H9 (cell line): ENCODE measurements at regions not wholly inside any gene's neighbourhood (a gene's known extent, or its start where the extent isn't known, plus 50 kb on each side); places are given as distances from the start of the nearest gene placed in this dataset.
"Not testable (repeated sequence)": the region's sequence is repeated elsewhere in the genome, so short reads cannot be mapped to it uniquely, and the experiment has no call there.

Source experiments
- DNase-seq: peaks from one replicate; pipeline ENCODE4 v3.0.0-alpha.2; 2017
- H2AFZ ChIP-seq: one replicate; pipeline ENCODE4 v1.6.1; 2013; ENCODE audit warnings: mild to moderate bottlenecking, low read length, control low read depth, moderate library complexity
- H2AK5ac ChIP-seq: 2 replicates; pipeline ENCODE4 v1.6.1; 2013; ENCODE audit warnings: low read length, control low read depth, mixed read lengths; ENCODE audit not compliant: insufficient read length
- H2BK120ac ChIP-seq: one replicate; pipeline ENCODE4 v1.6.1; 2013; ENCODE audit warnings: low read depth, mild to moderate bottlenecking, low read length, control low read depth, inconsistent platforms; ENCODE audit not compliant: poor library complexity, severe bottlenecking
- H2BK12ac ChIP-seq: 2 replicates; pipeline ENCODE4 v1.6.1; 2013; ENCODE audit warnings: low read length, control low read depth, mixed read lengths, low read depth; ENCODE audit not compliant: insufficient read length
- H2BK15ac ChIP-seq: 2 replicates; pipeline ENCODE4 v1.6.1; 2013; ENCODE audit warnings: low read depth, low read length, control low read depth
- H2BK20ac ChIP-seq: one replicate; pipeline ENCODE4 v1.6.1; 2013; ENCODE audit warnings: low read depth, mild to moderate bottlenecking, low read length, control low read depth, inconsistent platforms; ENCODE audit not compliant: poor library complexity, severe bottlenecking
- H2BK5ac ChIP-seq: 2 replicates; pipeline ENCODE4 v1.6.1; 2013; ENCODE audit warnings: low read length, control low read depth, mixed read lengths; ENCODE audit not compliant: insufficient read length
- H3K14ac ChIP-seq: 2 replicates; pipeline ENCODE4 v1.6.1; 2013; ENCODE audit warnings: low read length, control low read depth; ENCODE audit not compliant: insufficient read depth
- H3K18ac ChIP-seq: 2 replicates; pipeline ENCODE4 v1.6.1; 2013; ENCODE audit warnings: low read depth, mild to moderate bottlenecking, mixed read lengths, low read length, control low read depth; ENCODE audit not compliant: insufficient read length
- H3K23ac ChIP-seq: 2 replicates; pipeline ENCODE4 v1.6.1; 2013; ENCODE audit warnings: low read length, control low read depth, mixed read lengths, low read depth; ENCODE audit not compliant: insufficient read length
- H3K23me2 ChIP-seq: 2 replicates; pipeline ENCODE4 v1.6.1; 2013; ENCODE audit warnings: low read depth, mild to moderate bottlenecking, mixed read lengths, low read length, control low read depth; ENCODE audit not compliant: insufficient read length, poor library complexity, severe bottlenecking
- H3K27ac ChIP-seq: 2 replicates; pipeline ENCODE4 v1.5.1; 2013; ENCODE audit warnings: low read length, control low read depth, mixed read lengths, low read depth; ENCODE audit not compliant: insufficient read length
- H3K27me3 ChIP-seq: 2 replicates; pipeline ENCODE4 v1.6.1; 2013; ENCODE audit warnings: low read length, control low read depth, inconsistent platforms; ENCODE audit not compliant: insufficient read depth
- H3K4ac ChIP-seq: 2 replicates; pipeline ENCODE4 v1.6.1; 2013; ENCODE audit warnings: low read depth, mild to moderate bottlenecking, control low read depth, inconsistent platforms, low read length, moderate library complexity
- H3K4me1 ChIP-seq: 2 replicates; pipeline ENCODE4 v1.6.1; 2013; ENCODE audit warnings: low read length, control low read depth, inconsistent platforms; ENCODE audit not compliant: insufficient read depth
- H3K4me2 ChIP-seq: 2 replicates; pipeline ENCODE4 v1.6.1; 2013; ENCODE audit warnings: low read length, control low read depth, mixed read lengths; ENCODE audit not compliant: insufficient read length, insufficient read depth
- H3K56ac ChIP-seq: 2 replicates; pipeline ENCODE4 v1.6.1; 2013; ENCODE audit warnings: low read depth, mild to moderate bottlenecking, mixed read lengths, low read length, control low read depth; ENCODE audit not compliant: insufficient read length
- H3K79me1 ChIP-seq: 2 replicates; pipeline ENCODE4 v1.6.1; 2013; ENCODE audit warnings: low read depth, mild to moderate bottlenecking, moderate library complexity, low read length, control low read depth, inconsistent platforms; ENCODE audit not compliant: insufficient read depth, poor library complexity, severe bottlenecking
- H3K79me2 ChIP-seq: 2 replicates; pipeline ENCODE4 v1.6.1; 2013; ENCODE audit warnings: low read length, control low read depth, inconsistent platforms; ENCODE audit not compliant: insufficient read depth
- H3K9ac ChIP-seq: 2 replicates; pipeline ENCODE4 v1.6.1; 2013; ENCODE audit warnings: low read length, control low read depth, mixed read lengths; ENCODE audit not compliant: insufficient read length; ENCODE audit errors: extremely low read depth
- H3K9me3 ChIP-seq: one replicate; pipeline ENCODE4 v1.6.1; 2013; ENCODE audit warnings: low read depth, low read length, inconsistent platforms; ENCODE audit not compliant: control insufficient read depth
- H3T11ph ChIP-seq: one replicate; pipeline ENCODE4 v1.6.1; 2013; ENCODE audit warnings: mild to moderate bottlenecking, low read length, control low read depth, inconsistent platforms
- H4K20me1 ChIP-seq: one replicate; pipeline ENCODE4 v1.6.1; 2013; ENCODE audit not compliant: control insufficient read depth, insufficient read length, insufficient read depth
- H4K5ac ChIP-seq: 2 replicates; pipeline ENCODE4 v1.6.1; 2013; ENCODE audit warnings: low read depth, mild to moderate bottlenecking, mixed read lengths, low read length, control low read depth; ENCODE audit not compliant: insufficient read length
- H4K8ac ChIP-seq: replicated peaks from 2 replicates; pipeline ENCODE4 v1.6.1; 2013; ENCODE audit warnings: low read length, control low read depth, mixed read lengths, low read depth; ENCODE audit not compliant: insufficient read length
- H4K91ac ChIP-seq: 2 replicates; pipeline ENCODE4 v1.6.1; 2013; ENCODE audit warnings: low read depth, mild to moderate bottlenecking, moderate library complexity, mixed read lengths, low read length, control low read depth; ENCODE audit not compliant: insufficient read length
- H3K27ac Mint-ChIP-seq, 3 experiments: 2 replicates in 2 of 3; 3 replicates in 1 of 3; pipeline ENCODE4 v1.8.0; 2020 to 2021; ENCODE audit warnings: mixed read lengths in 3 of 3, mild to moderate bottlenecking in 1 of 3, moderate library complexity in 1 of 3
- H3K27me3 Mint-ChIP-seq: 2 replicates; pipeline ENCODE4 v1.8.0; 2021; ENCODE audit warnings: low read depth, mild to moderate bottlenecking, moderate library complexity, mixed read lengths
- H3K36me3 Mint-ChIP-seq, 3 experiments: 2 replicates in 2 of 3; 3 replicates in 1 of 3; pipeline ENCODE4 v1.8.0; 2020 to 2021; ENCODE audit warnings: low read depth in 3 of 3, mixed read lengths in 3 of 3; ENCODE audit not compliant: insufficient read depth in 1 of 3
- H3K4me1 Mint-ChIP-seq, 2 experiments: 2 replicates each; pipeline ENCODE4 v1.8.0; 2020; ENCODE audit warnings: mixed read lengths in 2 of 2
- H3K4me3 Mint-ChIP-seq, 2 experiments: 2 replicates in 1 of 2; 3 replicates in 1 of 2; pipeline ENCODE4 v1.8.0; 2020 to 2021; ENCODE audit warnings: mild to moderate bottlenecking in 2 of 2, mixed read lengths in 2 of 2, moderate library complexity in 1 of 2
- H3K9me3 Mint-ChIP-seq, 2 experiments: 2 replicates in 1 of 2; 3 replicates in 1 of 2; pipeline ENCODE4 v1.8.0; 2020; ENCODE audit warnings: mild to moderate bottlenecking in 2 of 2, mixed read lengths in 2 of 2, moderate library complexity in 1 of 2
- CTCF ChIP-seq: fragments of 200-600 bp; sonication (generic); conservative IDR thresholded peaks from 3 replicates; pipeline ENCODE4 v1.8.0; 2021; ENCODE audit warnings: antibody characterized with exemption, mild to moderate bottlenecking
- WGBS: extraction: QIAGEN DNeasy Blood & Tissue Kit; methylation state at CpG from one replicate; pipeline ENCODE4 v1.1.7; 2013; ENCODE audit warnings: missing lambda C conversion rate, low lambda C conversion rate, mixed read lengths; ENCODE audit not compliant: insufficient read length; ENCODE audit errors: extremely low coverage; 5-methylcytosine and 5-hydroxymethylcytosine counted together

- peaks cover under 1 to 4% of the 10 kb centered on the region in 2 experiments; a peak in 1 of 4 replicates for H3K4me1 Mint-ChIP-seq
- no peak overlapping the region for H3K56ac ChIP-seq
- H3K9ac ChIP-seq: no peak overlapping the region
- no peaks in the 10 kb centered on the region for H3K27me3 ChIP-seq
- H4K8ac ChIP-seq: no peak overlapping the region
- H2BK12ac ChIP-seq: no peak overlapping the region
- no peak overlapping the region for H2BK120ac ChIP-seq
- no peaks in the 10 kb centered on the region for H4K20me1 ChIP-seq
- H3K79me2 ChIP-seq: no peaks in the 10 kb centered on the region
- no peaks in the 10 kb centered on the region for H3K36me3 Mint-ChIP-seq
- WGBS: no CpG with 5 or more reads among the region's 5 CpGs
- no peak overlapping the region for H3K23ac ChIP-seq
- H3T11ph ChIP-seq: no peak overlapping the region
- no peak overlapping the region for H3K4ac ChIP-seq
- TF ChIP-seq CTCF: no peak
- no peaks in the 10 kb centered on the region for H3K79me1 ChIP-seq
- no peak overlapping the region for H3K18ac ChIP-seq
- H2BK5ac ChIP-seq: no peak overlapping the region
- no peak for DNase-seq
- H2BK20ac ChIP-seq: no peak overlapping the region
- no peak overlapping the region for H3K27ac ChIP-seq
- no peak overlapping the region for H2AK5ac ChIP-seq
- H2AFZ ChIP-seq: no peak overlapping the region
- peaks cover 2% of the 10 kb centered on the region; the same call in 1 of the 2 replicates for H3K27me3 Mint-ChIP-seq
- H3K4me3 Mint-ChIP-seq: no peak overlapping the region
- H3K9me3 ChIP-seq: no peaks in the 10 kb centered on the region
- no peaks in the 10 kb centered on the region for H3K4me1 ChIP-seq
- H2BK15ac ChIP-seq: no peak overlapping the region
- no peak overlapping the region for H4K91ac ChIP-seq
- no peak overlapping the region for H4K5ac ChIP-seq
- H3K14ac ChIP-seq: no peak overlapping the region
- H3K4me2 ChIP-seq: no peak overlapping the region
- no peaks in the 10 kb centered on the region for H3K9me3 Mint-ChIP-seq
- H3K23me2 ChIP-seq: no peaks in the 10 kb centered on the region
- no peak overlapping the region for H3K27ac Mint-ChIP-seq
Observed at GRCh38 chr5:36802187-36802586, 74.4 kb upstream of the NIPBL start.

GRCh38 chr5:36813249-36813648 is 63.3 kb upstream of the NIPBL start:
- not testable (repeated sequence) for H3K4ac ChIP-seq, H3K4me1 Mint-ChIP-seq, H3K9me3 ChIP-seq, H2BK20ac ChIP-seq, H2BK15ac ChIP-seq, H3K56ac ChIP-seq, H4K20me1 ChIP-seq, H4K91ac ChIP-seq, H3K4me1 ChIP-seq, H3K27ac Mint-ChIP-seq, H3K18ac ChIP-seq, H4K5ac ChIP-seq, H3K27me3 Mint-ChIP-seq, H4K8ac ChIP-seq, H3K23ac ChIP-seq, H2BK5ac ChIP-seq, H3K79me2 ChIP-seq, H3K36me3 Mint-ChIP-seq, H3K27me3 ChIP-seq, H3K9me3 Mint-ChIP-seq, H2BK12ac ChIP-seq, DNase-seq, H3K4me2 ChIP-seq, H3K27ac ChIP-seq, H3K4me3 Mint-ChIP-seq, H2AK5ac ChIP-seq, H2BK120ac ChIP-seq, H3K9ac ChIP-seq, H3K23me2 ChIP-seq, H2AFZ ChIP-seq, H3K79me1 ChIP-seq, H3T11ph ChIP-seq, H3K14ac ChIP-seq
- no CpG with 5 or more reads among the region's 4 CpGs for WGBS
